HCT116 (cell line): ENCODE measurements at regions not wholly inside any gene's neighbourhood (a gene's known extent, or its start where the extent isn't known, plus 50 kb on each side); places are given as distances from the start of the nearest gene placed in this dataset.

Experiments used
- ATAC-seq: fragments of 200-7000 bp; cut with Tn5 transposase; 2 replicates; pipeline ENCODE4 v1.9.1; 2020; ENCODE audit warnings: mild to moderate bottlenecking, moderate library complexity
- BruUV-seq: library from RNA; stranded (reverse); fragments of 400-500 nt; replicated peaks from 2 replicates; lab custom pipeline; 2021; lab: Mats Ljungman, UMichigan
- CTCF ChIA-PET: fragments of 300-600 bp; sonication (Branson Sonifier 250); formaldehyde crosslinking; loops from one replicate; lab custom pipeline; 2021; ENCODE audit warnings: antibody characterized with exemption; lab: Charles Lee
- POLR2A ChIA-PET: fragments of 300-600, 350-600 bp; sonication (Branson Sonifier 250); formaldehyde crosslinking; loops from one replicate; lab custom pipeline; 2021; ENCODE audit warnings: antibody characterized with exemption; lab: Charles Lee
- RAD21 ChIA-PET, 2 experiments: fragments of 300-600 bp; sonication (Branson Sonifier 250); formaldehyde crosslinking; loops; one replicate each; lab custom pipeline; 2023; ENCODE audit warnings: low total read pairs in 2 of 2; ENCODE audit not compliant: uncharacterized antibody in 2 of 2, unreplicated experiment in 2 of 2, low non-redundant PET in 1 of 2; lab: Charles Lee
- DNase-seq: peaks from one replicate; pipeline ENCODE4 v3.0.0-alpha.2; 2010; ENCODE audit warnings: low read depth, low spot score
- H2AFZ ChIP-seq: fragments of 200-600 bp; shearing (Covaris generic), sonication (generic); 2 replicates; pipeline ENCODE4 v1.6.1; 2017; ENCODE audit warnings: low read depth, mixed run types, mixed read lengths, antibody characterized with exemption, low read length; ENCODE audit not compliant: poor library complexity, severe bottlenecking
- H3K27ac ChIP-seq: 2 replicates; pipeline ENCODE4 v1.5.1; 2012; ENCODE audit warnings: low read depth, low read length
- H3K27me3 ChIP-seq: fragments of 200-600 bp; sonication (generic); 2 replicates; pipeline ENCODE4 v1.6.1; 2016; ENCODE audit warnings: mixed run types, low read length, mixed read lengths; ENCODE audit not compliant: insufficient read depth
- H3K36me3 ChIP-seq, 2 experiments: fragments of 200-500 bp in 1 of 2; fragments of 200-600 bp in 1 of 2; sonication (Bioruptor generic) in 1 of 2; sonication (generic) in 1 of 2; 2 replicates each; pipeline versions ENCODE4 v1.5.1 to v1.6.1; 2014 to 2016; ENCODE audit warnings: low read length in 2 of 2, inconsistent platforms in 1 of 2, mixed read lengths in 1 of 2, mixed run types in 1 of 2; ENCODE audit not compliant: insufficient read depth in 2 of 2, control insufficient read depth in 1 of 2
- H3K4me1 ChIP-seq, 2 experiments: fragments of 200-600 bp in 1 of 2; sonication (generic) in 1 of 2; 2 replicates each; pipeline versions ENCODE4 v1.5.1 to v1.6.1; 2012 to 2017; ENCODE audit warnings: low read length in 2 of 2, inconsistent platforms in 1 of 2, mild to moderate bottlenecking in 1 of 2, mixed read lengths in 1 of 2, mixed run types in 1 of 2, moderate library complexity in 1 of 2; ENCODE audit not compliant: insufficient read depth in 2 of 2, control insufficient read depth in 1 of 2
- H3K4me2 ChIP-seq: fragments of 200-600 bp; sonication (generic); 2 replicates; pipeline ENCODE4 v1.6.1; 2017; ENCODE audit warnings: mixed run types, low read length, mixed read lengths
- H3K4me3 ChIP-seq, 2 experiments: fragments of 200-600 bp in 1 of 2; sonication (generic) in 1 of 2; replicated peaks in 1 of 2; 2 replicates each; pipeline ENCODE4 v1.5.1; 2011 to 2016; ENCODE audit warnings: low read length in 2 of 2, control low read depth in 1 of 2, low read depth in 1 of 2, mild to moderate bottlenecking in 1 of 2, mixed read lengths in 1 of 2, mixed run types in 1 of 2
- H3K79me2 ChIP-seq: fragments of 200-600 bp; sonication (generic); 2 replicates; pipeline ENCODE4 v1.6.1; 2017; ENCODE audit warnings: mild to moderate bottlenecking, mixed run types, low read length, moderate library complexity, mixed read lengths; ENCODE audit not compliant: insufficient read depth
- H3K9ac ChIP-seq: fragments of 200-600 bp; sonication (generic); 2 replicates; pipeline ENCODE4 v1.6.1; 2016; ENCODE audit warnings: low read length, mixed read lengths
- H3K9me2 ChIP-seq: fragments of 200-600 bp; sonication (generic), shearing (Covaris generic); 2 replicates; pipeline ENCODE4 v1.6.1; 2017; ENCODE audit warnings: mixed run types, mild to moderate bottlenecking, moderate library complexity; ENCODE audit not compliant: insufficient read depth
- H3K9me3 ChIP-seq, 2 experiments: fragments of 200-500 bp in 1 of 2; fragments of 200-600 bp in 1 of 2; sonication (Bioruptor generic) in 1 of 2; sonication (generic) in 1 of 2; 2 replicates each; pipeline ENCODE4 v1.6.1; 2014 to 2017; ENCODE audit warnings: low read length in 2 of 2, mixed read lengths in 2 of 2, inconsistent platforms in 1 of 2, low read depth in 1 of 2, mild to moderate bottlenecking in 1 of 2, mixed run types in 1 of 2, moderate library complexity in 1 of 2; ENCODE audit not compliant: control insufficient read depth in 1 of 2, insufficient read depth in 1 of 2
- H4K20me1 ChIP-seq: fragments of 200-600 bp; sonication (generic), shearing (Covaris generic); 2 replicates; pipeline ENCODE4 v1.6.1; 2017; ENCODE audit warnings: mixed run types, mild to moderate bottlenecking, moderate library complexity; ENCODE audit not compliant: insufficient read depth
- ATF3 ChIP-seq: IDR thresholded peaks from 2 replicates; pipeline ENCODE4 v1.6.1; 2012
- CBX3 ChIP-seq: IDR thresholded peaks from 2 replicates; pipeline ENCODE4 v1.6.1; 2012; ENCODE audit warnings: low read depth
- CEBPB ChIP-seq: IDR thresholded peaks from 2 replicates; pipeline ENCODE4 v1.6.1; 2012; ENCODE audit warnings: low read depth
- EGR1 ChIP-seq: IDR thresholded peaks from 2 replicates; pipeline ENCODE4 v1.6.1; 2012; ENCODE audit warnings: low read depth
- ELF1 ChIP-seq: IDR thresholded peaks from 2 replicates; pipeline ENCODE4 v1.6.1; 2012; ENCODE audit warnings: low read depth, borderline replicate concordance
- EZH2 ChIP-seq: fragments of 200-600 bp; sonication (generic); IDR thresholded peaks from 2 replicates; pipeline ENCODE4 v1.6.1; 2017; ENCODE audit warnings: antibody characterized with exemption, mixed run types
- EZH2phosphoT487 ChIP-seq: fragments of 200-600 bp; IDR thresholded peaks from 2 replicates; pipeline ENCODE4 v1.6.1; 2018; ENCODE audit warnings: antibody characterized with exemption, borderline replicate concordance
- FOSL1 ChIP-seq: IDR thresholded peaks from 2 replicates; pipeline ENCODE4 v1.6.1; 2012; ENCODE audit warnings: low read depth
- JUND ChIP-seq: IDR thresholded peaks from 2 replicates; pipeline ENCODE4 v1.6.1; 2012
- POLR2AphosphoS5 ChIP-seq: IDR thresholded peaks from 2 replicates; pipeline ENCODE4 v1.6.1; 2011; ENCODE audit warnings: mild to moderate bottlenecking, low read depth, low read length, moderate library complexity
- RAD21 ChIP-seq: IDR thresholded peaks from 2 replicates; pipeline ENCODE4 v1.6.1; 2012; ENCODE audit warnings: low read depth, mild to moderate bottlenecking
- SIN3A ChIP-seq: IDR thresholded peaks from 2 replicates; pipeline ENCODE4 v1.6.1; 2012; ENCODE audit warnings: low read depth
- SRF ChIP-seq: IDR thresholded peaks from 2 replicates; pipeline ENCODE4 v1.6.1; 2012; ENCODE audit warnings: low read depth
- TCF7L2 ChIP-seq: IDR thresholded peaks from 2 replicates; pipeline ENCODE4 v1.7.0; 2011; ENCODE audit warnings: borderline replicate concordance, inconsistent platforms; ENCODE audit not compliant: insufficient read depth, insufficient read length; ENCODE audit errors: extremely low read depth
- ZFX ChIP-seq: fragments of 450-650 bp; IDR thresholded peaks from 2 replicates; pipeline ENCODE4 v1.6.1; 2017
- ZNF274 ChIP-seq: fragments of 200-500 bp; sonication (Bioruptor generic); IDR thresholded peaks from 2 replicates; pipeline ENCODE4 v1.6.1; 2014; ENCODE audit warnings: mild to moderate bottlenecking, low read depth, low read length, inconsistent platforms
- intact Hi-C: fragments of 100-400 bp; cut with micrococcal nuclease; formaldehyde crosslinking; loops from 2 replicates; pipeline ENCODE4 v1.10.0; 2022
- TF ChIP-seq, protein P1 (sequence below), 3 experiments: fragments of 200-600 bp in 1 of 3; sonication (generic) in 1 of 3; IDR thresholded peaks in 2 of 3; conservative IDR thresholded peaks in 1 of 3; 2 replicates each; pipeline ENCODE4 v1.5.1; 2012 to 2017; ENCODE audit warnings: low read depth in 2 of 3, low read length in 2 of 3, antibody characterized with exemption in 1 of 3, borderline replicate concordance in 1 of 3, control low read depth in 1 of 3, mild to moderate bottlenecking in 1 of 3, mixed read lengths in 1 of 3, mixed run types in 1 of 3, moderate library complexity in 1 of 3; ENCODE audit not compliant: insufficient read depth in 1 of 3
- TF ChIP-seq, protein P2 (sequence below): IDR thresholded peaks from 2 replicates; pipeline ENCODE4 v1.6.1; 2012; ENCODE audit warnings: low read depth
- TF ChIP-seq, protein P3 (sequence below): IDR thresholded peaks from 2 replicates; pipeline ENCODE4 v1.6.1; 2011; ENCODE audit warnings: mild to moderate bottlenecking, low read length, moderate library complexity; ENCODE audit not compliant: insufficient replicate concordance; ENCODE audit errors: extremely low read depth
- TF ChIP-seq, protein P4 (sequence below): IDR thresholded peaks from 2 replicates; pipeline ENCODE4 v1.6.1; 2012

- no peak overlapping the region for H3K4me2 ChIP-seq
- ChIA-PET RAD21 (no interaction called here), POLR2A (no interaction called here), CTCF (no interaction called here)
- no peak overlapping the region for H2AFZ ChIP-seq
- H3K27ac ChIP-seq, result no peak overlapping the region
- no peaks in the 10 kb centered on the region for H3K9me2 ChIP-seq
- no peaks in the 10 kb centered on the region for H3K36me3 ChIP-seq
- no peaks in the 10 kb centered on the region for H3K4me1 ChIP-seq
- no peaks in the 10 kb centered on the region for H3K27me3 ChIP-seq
- no peaks in the 10 kb centered on the region for H4K20me1 ChIP-seq
- H3K79me2 ChIP-seq, result no peaks in the 10 kb centered on the region
- H3K9ac ChIP-seq, result no peak overlapping the region
- no peak for TF ChIP-seq EGR1
- no peak for TF ChIP-seq EZH2
- TF ChIP-seq EZH2phosphoT487, result no peak
- TF ChIP-seq ZFX, result no peak
- no peak for TF ChIP-seq POLR2AphosphoS5
- no peak for TF ChIP-seq CBX3
- TF ChIP-seq SIN3A, result no peak
- no peak for TF ChIP-seq CEBPB
- no peak for TF ChIP-seq TCF7L2
- TF ChIP-seq, protein P1, sequence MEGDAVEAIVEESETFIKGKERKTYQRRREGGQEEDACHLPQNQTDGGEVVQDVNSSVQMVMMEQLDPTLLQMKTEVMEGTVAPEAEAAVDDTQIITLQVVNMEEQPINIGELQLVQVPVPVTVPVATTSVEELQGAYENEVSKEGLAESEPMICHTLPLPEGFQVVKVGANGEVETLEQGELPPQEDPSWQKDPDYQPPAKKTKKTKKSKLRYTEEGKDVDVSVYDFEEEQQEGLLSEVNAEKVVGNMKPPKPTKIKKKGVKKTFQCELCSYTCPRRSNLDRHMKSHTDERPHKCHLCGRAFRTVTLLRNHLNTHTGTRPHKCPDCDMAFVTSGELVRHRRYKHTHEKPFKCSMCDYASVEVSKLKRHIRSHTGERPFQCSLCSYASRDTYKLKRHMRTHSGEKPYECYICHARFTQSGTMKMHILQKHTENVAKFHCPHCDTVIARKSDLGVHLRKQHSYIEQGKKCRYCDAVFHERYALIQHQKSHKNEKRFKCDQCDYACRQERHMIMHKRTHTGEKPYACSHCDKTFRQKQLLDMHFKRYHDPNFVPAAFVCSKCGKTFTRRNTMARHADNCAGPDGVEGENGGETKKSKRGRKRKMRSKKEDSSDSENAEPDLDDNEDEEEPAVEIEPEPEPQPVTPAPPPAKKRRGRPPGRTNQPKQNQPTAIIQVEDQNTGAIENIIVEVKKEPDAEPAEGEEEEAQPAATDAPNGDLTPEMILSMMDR (IDR thresholded peaks at IDR 0.05 in 2 of 3, conservative IDR thresholded peaks at IDR 0.05 in 1 of 3; ENCODE audit: borderline replicate concordance in 1 of 3, insufficient read depth in 1 of 3, low read depth in 2 of 3, low read length in 2 of 3), result no peak
- TF ChIP-seq ZNF274, result no peak
- TF ChIP-seq, protein P2, sequence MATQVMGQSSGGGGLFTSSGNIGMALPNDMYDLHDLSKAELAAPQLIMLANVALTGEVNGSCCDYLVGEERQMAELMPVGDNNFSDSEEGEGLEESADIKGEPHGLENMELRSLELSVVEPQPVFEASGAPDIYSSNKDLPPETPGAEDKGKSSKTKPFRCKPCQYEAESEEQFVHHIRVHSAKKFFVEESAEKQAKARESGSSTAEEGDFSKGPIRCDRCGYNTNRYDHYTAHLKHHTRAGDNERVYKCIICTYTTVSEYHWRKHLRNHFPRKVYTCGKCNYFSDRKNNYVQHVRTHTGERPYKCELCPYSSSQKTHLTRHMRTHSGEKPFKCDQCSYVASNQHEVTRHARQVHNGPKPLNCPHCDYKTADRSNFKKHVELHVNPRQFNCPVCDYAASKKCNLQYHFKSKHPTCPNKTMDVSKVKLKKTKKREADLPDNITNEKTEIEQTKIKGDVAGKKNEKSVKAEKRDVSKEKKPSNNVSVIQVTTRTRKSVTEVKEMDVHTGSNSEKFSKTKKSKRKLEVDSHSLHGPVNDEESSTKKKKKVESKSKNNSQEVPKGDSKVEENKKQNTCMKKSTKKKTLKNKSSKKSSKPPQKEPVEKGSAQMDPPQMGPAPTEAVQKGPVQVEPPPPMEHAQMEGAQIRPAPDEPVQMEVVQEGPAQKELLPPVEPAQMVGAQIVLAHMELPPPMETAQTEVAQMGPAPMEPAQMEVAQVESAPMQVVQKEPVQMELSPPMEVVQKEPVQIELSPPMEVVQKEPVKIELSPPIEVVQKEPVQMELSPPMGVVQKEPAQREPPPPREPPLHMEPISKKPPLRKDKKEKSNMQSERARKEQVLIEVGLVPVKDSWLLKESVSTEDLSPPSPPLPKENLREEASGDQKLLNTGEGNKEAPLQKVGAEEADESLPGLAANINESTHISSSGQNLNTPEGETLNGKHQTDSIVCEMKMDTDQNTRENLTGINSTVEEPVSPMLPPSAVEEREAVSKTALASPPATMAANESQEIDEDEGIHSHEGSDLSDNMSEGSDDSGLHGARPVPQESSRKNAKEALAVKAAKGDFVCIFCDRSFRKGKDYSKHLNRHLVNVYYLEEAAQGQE, result no peak
- TF ChIP-seq SRF, result no peak
- no peak for TF ChIP-seq RAD21
- TF ChIP-seq JUND, result no peak
- TF ChIP-seq, protein P3, sequence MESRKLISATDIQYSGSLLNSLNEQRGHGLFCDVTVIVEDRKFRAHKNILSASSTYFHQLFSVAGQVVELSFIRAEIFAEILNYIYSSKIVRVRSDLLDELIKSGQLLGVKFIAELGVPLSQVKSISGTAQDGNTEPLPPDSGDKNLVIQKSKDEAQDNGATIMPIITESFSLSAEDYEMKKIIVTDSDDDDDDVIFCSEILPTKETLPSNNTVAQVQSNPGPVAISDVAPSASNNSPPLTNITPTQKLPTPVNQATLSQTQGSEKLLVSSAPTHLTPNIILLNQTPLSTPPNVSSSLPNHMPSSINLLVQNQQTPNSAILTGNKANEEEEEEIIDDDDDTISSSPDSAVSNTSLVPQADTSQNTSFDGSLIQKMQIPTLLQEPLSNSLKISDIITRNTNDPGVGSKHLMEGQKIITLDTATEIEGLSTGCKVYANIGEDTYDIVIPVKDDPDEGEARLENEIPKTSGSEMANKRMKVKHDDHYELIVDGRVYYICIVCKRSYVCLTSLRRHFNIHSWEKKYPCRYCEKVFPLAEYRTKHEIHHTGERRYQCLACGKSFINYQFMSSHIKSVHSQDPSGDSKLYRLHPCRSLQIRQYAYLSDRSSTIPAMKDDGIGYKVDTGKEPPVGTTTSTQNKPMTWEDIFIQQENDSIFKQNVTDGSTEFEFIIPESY, result no peak
- TF ChIP-seq, protein P4, sequence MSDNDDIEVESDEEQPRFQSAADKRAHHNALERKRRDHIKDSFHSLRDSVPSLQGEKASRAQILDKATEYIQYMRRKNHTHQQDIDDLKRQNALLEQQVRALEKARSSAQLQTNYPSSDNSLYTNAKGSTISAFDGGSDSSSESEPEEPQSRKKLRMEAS, result no peak
- TF ChIP-seq ELF1, result no peak
- TF ChIP-seq FOSL1, result no peak
- no peak for TF ChIP-seq ATF3
- H3K4me3 ChIP-seq, result no peak overlapping the region
- no TSS peak for BruUV-seq
- H3K9me3 ChIP-seq, result 0 out of 4 replicates have a peak, but pooled peaks cover 0 to 2% of the 10 kb centered on the region in 2 experiments
- no peak for DNase-seq
- no peak for ATAC-seq
- intact Hi-C loops, result no loop called here
Measured at GRCh38 chr13:86409466-86410241, 610.4 kb upstream of the SLITRK6 start.
